Activated T-helper 17 cell treated with anti-CD3 and anti-CD28 coated beads, Interleukin-2, amount 50 U/mL, for 72 hours (primary cell): ENCODE measurements at regions not wholly inside any gene's neighbourhood (a gene's known extent, or its start where the extent isn't known, plus 50 kb on each side); places are given as distances from the start of the nearest gene placed in this dataset.

Source experiments
- ATAC-seq: fragments of 150-1000 bp; cut with Tn5 transposase; replicated peaks from 2 replicates; pipeline ENCODE4 v1.10.0; 2021; ENCODE audit warnings: mild to moderate bottlenecking, moderate library complexity
- H3K27ac Mint-ChIP-seq: one replicate; pipeline ENCODE4 v1.8.0; 2022; ENCODE audit warnings: mixed read lengths
- H3K27me3 Mint-ChIP-seq: one replicate; pipeline ENCODE4 v1.8.0; 2022; ENCODE audit warnings: mixed read lengths
- H3K36me3 Mint-ChIP-seq: one replicate; pipeline ENCODE4 v1.8.0; 2022; ENCODE audit warnings: low read depth, mild to moderate bottlenecking, mixed read lengths
- H3K4me1 Mint-ChIP-seq: one replicate; pipeline ENCODE4 v1.8.0; 2022; ENCODE audit warnings: mixed read lengths
- H3K4me3 Mint-ChIP-seq: one replicate; pipeline ENCODE4 v1.8.0; 2022; ENCODE audit warnings: mild to moderate bottlenecking, mixed read lengths
- H3K9me3 Mint-ChIP-seq: one replicate; pipeline ENCODE4 v1.8.0; 2022; ENCODE audit warnings: mixed read lengths

- no peak for ATAC-seq
- Mint-ChIP-seq H3K4me1 (no peaks in the 10 kb centered on the region), H3K27me3 (peaks cover 4% of the 10 kb centered on the region)
These were observed 626.7 kb downstream of the BCL11A start for GRCh38 chr2:59926731-59927130.

GRCh38 chr2:59925321-59925720, 628.1 kb downstream of the BCL11A start:
- Mint-ChIP-seq H3K36me3 (no peaks in the 10 kb centered on the region), H3K4me1 (no peaks in the 10 kb centered on the region)

More at GRCh38 chr2:59926731-59927130, 626.7 kb downstream of the BCL11A start:
- Mint-ChIP-seq H3K36me3 (no peaks in the 10 kb centered on the region), H3K27ac (no peak overlapping the region), H3K9me3 (no peaks in the 10 kb centered on the region), H3K4me3 (no peak overlapping the region)

GRCh38 chr2:59924346-59924745, 629.1 kb downstream of the BCL11A start:
- Mint-ChIP-seq H3K9me3 (no peaks in the 10 kb centered on the region), H3K27ac (no peak overlapping the region), H3K4me1 (no peaks in the 10 kb centered on the region), H3K4me3 (no peak overlapping the region), H3K36me3 (no peaks in the 10 kb centered on the region), H3K27me3 (peaks cover 4% of the 10 kb centered on the region)
- no peak for ATAC-seq

More at GRCh38 chr2:59925321-59925720, 628.1 kb downstream of the BCL11A start:
- Mint-ChIP-seq H3K27ac (no peak overlapping the region), H3K9me3 (no peaks in the 10 kb centered on the region), H3K4me3 (no peak overlapping the region), H3K27me3 (peaks cover 4% of the 10 kb centered on the region)
- ATAC-seq: no peak

- H3K27me3 Mint-ChIP-seq: peaks cover 4% of the 10 kb centered on the region
- no peak overlapping the region for H3K4me3 Mint-ChIP-seq
- no peaks in the 10 kb centered on the region for H3K4me1 Mint-ChIP-seq
- no peaks in the 10 kb centered on the region for H3K9me3 Mint-ChIP-seq
- no peak overlapping the region for H3K27ac Mint-ChIP-seq
- no peak for ATAC-seq
- H3K36me3 Mint-ChIP-seq: no peaks in the 10 kb centered on the region
These were observed 631.0 kb downstream of the BCL11A start for GRCh38 chr2:59922450-59922849.

GRCh38 chr2:59921743-59922142, 631.7 kb downstream of the BCL11A start:
- no peak overlapping the region for H3K27ac Mint-ChIP-seq
- H3K9me3 Mint-ChIP-seq: no peaks in the 10 kb centered on the region
- H3K36me3 Mint-ChIP-seq: no peaks in the 10 kb centered on the region
- H3K4me1 Mint-ChIP-seq: no peaks in the 10 kb centered on the region
- H3K27me3 Mint-ChIP-seq: peaks cover 4% of the 10 kb centered on the region
- ATAC-seq: no peak
- H3K4me3 Mint-ChIP-seq: no peak overlapping the region

GRCh38 chr2:59920961-59921360, 632.5 kb downstream of the BCL11A start:
- no peak for ATAC-seq
- Mint-ChIP-seq H3K27ac (no peak overlapping the region), H3K36me3 (no peaks in the 10 kb centered on the region), H3K9me3 (no peaks in the 10 kb centered on the region), H3K4me1 (no peaks in the 10 kb centered on the region), H3K4me3 (no peak overlapping the region), H3K27me3 (peaks cover 3% of the 10 kb centered on the region)

- ATAC-seq: no peak
These were observed 633.1 kb downstream of the BCL11A start for GRCh38 chr2:59920307-59920706.

GRCh38 chr2:59919579-59919978, 633.9 kb downstream of the BCL11A start:
- Mint-ChIP-seq H3K4me1 (no peaks in the 10 kb centered on the region), H3K4me3 (no peak overlapping the region), H3K36me3 (no peaks in the 10 kb centered on the region), H3K27ac (no peak overlapping the region), H3K27me3 (peaks cover 4% of the 10 kb centered on the region), H3K9me3 (no peaks in the 10 kb centered on the region)
- ATAC-seq: no peak

More at GRCh38 chr2:59920307-59920706, 633.1 kb downstream of the BCL11A start:
- Mint-ChIP-seq H3K36me3 (no peaks in the 10 kb centered on the region), H3K4me3 (no peak overlapping the region), H3K9me3 (no peaks in the 10 kb centered on the region), H3K27ac (no peak overlapping the region), H3K4me1 (no peaks in the 10 kb centered on the region), H3K27me3 (peaks cover 4% of the 10 kb centered on the region)

GRCh38 chr2:59912042-59912441, 641.4 kb downstream of the BCL11A start:
- no peaks in the 10 kb centered on the region for H3K4me1 Mint-ChIP-seq
- H3K9me3 Mint-ChIP-seq: no peaks in the 10 kb centered on the region
- no peak overlapping the region for H3K4me3 Mint-ChIP-seq
- ATAC-seq: no peak
- H3K27ac Mint-ChIP-seq: no peak overlapping the region
- H3K36me3 Mint-ChIP-seq: no peaks in the 10 kb centered on the region
- peaks cover 4% of the 10 kb centered on the region for H3K27me3 Mint-ChIP-seq

GRCh38 chr2:59910166-59910565, 643.3 kb downstream of the BCL11A start:
- no peak overlapping the region for H3K27ac Mint-ChIP-seq

GRCh38 chr2:59909147-59909546, 644.3 kb downstream of the BCL11A start:
- Mint-ChIP-seq H3K36me3 (no peaks in the 10 kb centered on the region), H3K27ac (no peak overlapping the region), H3K4me1 (no peaks in the 10 kb centered on the region), H3K9me3 (no peaks in the 10 kb centered on the region), H3K27me3 (peaks cover 4% of the 10 kb centered on the region), H3K4me3 (no peak overlapping the region)
- ATAC-seq: no peak

More at GRCh38 chr2:59910166-59910565, 643.3 kb downstream of the BCL11A start:
- Mint-ChIP-seq H3K36me3 (no peaks in the 10 kb centered on the region), H3K9me3 (no peaks in the 10 kb centered on the region), H3K4me3 (no peak overlapping the region), H3K4me1 (no peaks in the 10 kb centered on the region), H3K27me3 (no peaks in the 10 kb centered on the region)
- ATAC-seq: no peak

- H3K36me3 Mint-ChIP-seq: no peaks in the 10 kb centered on the region
- no peaks in the 10 kb centered on the region for H3K9me3 Mint-ChIP-seq
- ATAC-seq: peak; percentile 48
- H3K4me3 Mint-ChIP-seq: no peak overlapping the region
- H3K4me1 Mint-ChIP-seq: no peaks in the 10 kb centered on the region
- H3K27ac Mint-ChIP-seq: no peak overlapping the region
- peaks cover 4% of the 10 kb centered on the region for H3K27me3 Mint-ChIP-seq
These were observed 647.7 kb downstream of the BCL11A start for GRCh38 chr2:59905731-59906130.

GRCh38 chr2:59903994-59904544, 649.4 kb downstream of the BCL11A start:
- Mint-ChIP-seq H3K36me3 (no peaks in the 10 kb centered on the region), H3K4me1 (no peaks in the 10 kb centered on the region), H3K27me3 (peaks cover 4% of the 10 kb centered on the region), H3K4me3 (no peak overlapping the region), H3K27ac (no peak overlapping the region), H3K9me3 (no peaks in the 10 kb centered on the region)
- no peak for ATAC-seq

GRCh38 chr2:59900728-59901452, 652.6 kb downstream of the BCL11A start:
- H3K4me1 Mint-ChIP-seq: no peaks in the 10 kb centered on the region
- H3K4me3 Mint-ChIP-seq: no peak overlapping the region
- H3K36me3 Mint-ChIP-seq: no peaks in the 10 kb centered on the region
- H3K9me3 Mint-ChIP-seq: no peaks in the 10 kb centered on the region
- no peak for ATAC-seq
- no peak overlapping the region for H3K27ac Mint-ChIP-seq
- peaks cover 4% of the 10 kb centered on the region for H3K27me3 Mint-ChIP-seq

GRCh38 chr2:59899692-59900091, 653.8 kb downstream of the BCL11A start:
- Mint-ChIP-seq H3K27ac (no peak overlapping the region), H3K4me3 (no peak overlapping the region), H3K36me3 (no peaks in the 10 kb centered on the region), H3K27me3 (peaks cover under 1% of the 10 kb centered on the region), H3K4me1 (no peaks in the 10 kb centered on the region), H3K9me3 (no peaks in the 10 kb centered on the region)
- ATAC-seq: no peak
